GM18502 (cell line): ENCODE measurements at regions not wholly inside any gene's neighbourhood (a gene's known extent, or its start where the extent isn't known, plus 50 kb on each side); places are given as distances from the start of the nearest gene placed in this dataset.

Experiments used
- ATAC-seq: cut with Tn5 transposase; IDR thresholded peaks from one replicate; pipeline ENCODE4 v1.9.1; 2021; ENCODE audit warnings: mild to moderate bottlenecking; ENCODE audit not compliant: unreplicated experiment, poor library complexity

GRCh38 chr2:9681427-9681817, 50.6 kb upstream of the YWHAQ start:
- no peak for ATAC-seq

- ATAC-seq = no peak
Observed at GRCh38 chr2:9685637-9686036, 54.8 kb upstream of the YWHAQ start.

DNA sequence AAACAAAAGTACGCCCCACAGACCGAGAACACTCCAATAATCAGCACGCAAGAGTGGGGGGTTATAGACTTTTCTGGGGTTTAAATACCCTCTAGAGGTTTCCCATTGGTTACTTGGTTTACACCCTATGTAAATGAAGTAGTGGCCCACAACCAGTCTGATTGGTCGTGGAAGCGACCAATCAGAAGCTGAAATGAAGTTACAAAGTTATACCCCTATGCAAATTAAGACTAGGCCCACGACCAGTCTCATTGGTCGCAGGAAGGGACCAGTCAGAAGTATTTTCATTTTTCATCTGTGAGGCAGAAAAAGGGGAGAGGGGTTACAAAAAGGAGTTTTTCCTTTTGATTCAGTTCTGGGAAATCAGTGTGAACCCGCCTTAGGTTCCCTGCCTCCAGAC, 55.3 kb upstream of the YWHAQ start:
- no peak for ATAC-seq

- peak; percentile 59 for ATAC-seq
Observed at GRCh38 chr2:9690252-9690651, 59.5 kb upstream of the YWHAQ start.

DNA sequence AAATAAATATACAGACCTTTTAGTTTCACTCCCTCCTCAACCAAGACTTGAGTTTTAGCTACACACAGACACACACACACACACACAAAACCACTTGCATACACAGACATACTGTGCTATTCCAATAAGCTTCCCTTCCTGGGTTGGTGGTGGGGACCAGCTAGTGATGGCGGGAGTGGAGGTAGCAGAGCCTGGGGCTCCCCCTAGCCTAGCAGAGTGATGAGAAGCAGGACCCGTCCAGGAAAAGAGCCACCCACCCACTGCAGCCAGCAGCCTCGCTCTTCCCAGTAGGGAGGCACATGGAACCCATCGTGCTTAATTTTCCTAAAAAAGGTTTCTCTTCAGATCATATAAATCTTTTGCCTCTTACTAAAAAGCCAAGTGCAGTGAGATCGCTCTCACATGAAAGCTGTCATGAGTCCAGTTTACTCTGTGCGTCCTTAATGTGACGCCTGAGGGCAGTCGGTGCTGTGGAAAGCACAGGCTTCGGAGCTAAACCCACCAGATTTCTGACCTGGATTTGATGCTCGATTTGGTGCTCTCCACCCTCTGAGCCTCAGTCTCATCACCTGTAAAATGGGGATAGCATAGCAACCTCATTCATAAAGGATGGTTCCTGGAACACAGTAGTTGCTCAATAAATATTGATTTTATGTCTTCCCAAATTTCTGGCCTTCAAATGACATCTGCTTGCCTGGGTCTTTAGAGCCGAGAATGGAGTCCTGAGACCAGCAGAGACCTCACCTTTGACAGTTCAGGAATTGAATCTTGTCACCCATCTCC, 60.1 kb upstream of the YWHAQ start:
- no peak for ATAC-seq

GRCh38 chr2:9692456-9693195, 61.8 kb upstream of the YWHAQ start:
- ATAC-seq = peak; percentile 35

DNA sequence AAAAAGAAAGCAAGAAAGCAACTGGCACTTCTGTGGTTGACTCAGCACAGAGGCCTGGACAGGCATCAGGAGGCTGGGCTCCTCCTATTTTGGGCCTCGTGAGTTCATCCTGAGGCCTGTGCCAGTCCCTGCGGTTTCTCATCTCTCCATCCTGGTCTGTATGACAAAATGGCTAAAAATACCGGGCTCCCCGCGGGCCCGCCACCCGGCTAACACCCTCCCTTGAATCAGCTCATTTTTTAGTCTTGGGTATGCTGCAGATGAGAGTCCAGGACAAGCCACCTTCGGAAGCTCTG, 62.3 kb upstream of the YWHAQ start:
- ATAC-seq = peak; percentile 43

- no peak for ATAC-seq
Observed at GRCh38 chr2:9693646-9694045, 62.8 kb upstream of the YWHAQ start.

- ATAC-seq = no peak
Observed at GRCh38 chr2:9694661-9695234, 64.0 kb upstream of the YWHAQ start.

DNA sequence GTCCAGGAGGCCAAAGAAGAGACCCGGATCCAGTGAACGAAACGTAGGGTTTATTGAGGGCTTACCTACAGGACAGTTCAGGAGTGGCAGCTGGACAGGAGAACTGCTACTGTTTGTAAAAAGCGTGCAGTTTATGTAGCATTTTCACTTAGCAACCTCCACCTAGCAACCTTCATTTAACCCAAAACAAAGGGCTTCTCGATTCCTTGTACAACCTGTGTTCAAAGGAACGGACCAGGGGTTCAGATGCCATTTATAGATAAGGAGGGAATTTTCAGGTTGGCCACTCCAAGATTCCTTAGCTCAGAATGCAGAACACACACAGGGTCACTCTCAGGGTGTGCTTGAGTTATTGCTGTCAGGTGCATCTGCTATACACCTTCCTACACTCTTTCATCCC, 65.1 kb upstream of the YWHAQ start:
- no peak for ATAC-seq

GRCh38 chr2:9696731-9697130, 65.9 kb upstream of the YWHAQ start:
- ATAC-seq = no peak

- no peak for ATAC-seq
Observed at GRCh38 chr2:9697909-9698308, 67.1 kb upstream of the YWHAQ start.

DNA sequence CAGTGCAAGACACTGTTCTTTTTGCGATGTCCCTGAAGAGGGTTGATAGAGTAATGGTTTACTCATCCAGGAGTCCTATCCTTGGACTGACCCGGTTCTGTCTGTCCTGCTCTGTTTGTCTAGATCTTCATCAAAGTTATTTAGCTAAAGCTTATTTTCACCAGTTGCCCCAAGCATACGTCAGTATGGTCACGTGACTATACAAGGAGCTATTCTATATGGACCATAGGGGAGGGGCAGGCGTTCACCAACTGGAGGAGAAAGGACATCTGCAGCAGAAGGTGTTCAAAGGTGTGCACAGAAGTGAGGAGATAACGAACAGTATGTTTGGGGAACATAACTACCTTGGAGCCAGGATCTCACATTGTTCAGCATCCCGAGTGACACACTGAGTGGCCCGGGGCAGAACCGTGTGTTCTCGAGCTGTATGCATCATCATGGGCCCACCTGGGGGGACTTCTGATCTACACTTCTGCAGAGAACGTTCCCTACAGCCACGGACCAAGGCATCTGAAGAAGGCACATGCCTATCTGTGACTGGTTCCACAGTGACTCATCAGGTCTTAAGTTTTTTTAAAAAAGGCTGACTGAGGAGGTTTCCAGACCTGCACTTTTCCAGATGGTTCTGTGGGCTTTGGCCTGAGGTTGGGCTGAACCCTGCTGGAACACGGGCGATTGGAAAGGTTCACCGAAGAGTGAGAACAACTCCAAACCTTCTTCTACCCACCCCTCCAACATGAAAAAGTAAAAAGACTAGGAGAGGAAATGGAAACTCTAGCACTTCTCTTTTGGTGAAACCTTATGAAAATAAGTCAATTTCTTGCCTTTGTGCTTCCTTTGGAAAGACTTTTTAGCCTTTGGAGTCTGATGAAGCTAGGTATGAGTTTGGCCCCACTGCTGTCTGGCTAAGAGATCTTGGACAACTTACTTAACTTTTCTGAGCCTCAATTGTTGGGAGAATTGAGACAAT, 68.6 kb upstream of the YWHAQ start:
- ATAC-seq = no peak

GRCh38 chr2:9700109-9700495, 69.3 kb upstream of the YWHAQ start:
- ATAC-seq = no peak

DNA sequence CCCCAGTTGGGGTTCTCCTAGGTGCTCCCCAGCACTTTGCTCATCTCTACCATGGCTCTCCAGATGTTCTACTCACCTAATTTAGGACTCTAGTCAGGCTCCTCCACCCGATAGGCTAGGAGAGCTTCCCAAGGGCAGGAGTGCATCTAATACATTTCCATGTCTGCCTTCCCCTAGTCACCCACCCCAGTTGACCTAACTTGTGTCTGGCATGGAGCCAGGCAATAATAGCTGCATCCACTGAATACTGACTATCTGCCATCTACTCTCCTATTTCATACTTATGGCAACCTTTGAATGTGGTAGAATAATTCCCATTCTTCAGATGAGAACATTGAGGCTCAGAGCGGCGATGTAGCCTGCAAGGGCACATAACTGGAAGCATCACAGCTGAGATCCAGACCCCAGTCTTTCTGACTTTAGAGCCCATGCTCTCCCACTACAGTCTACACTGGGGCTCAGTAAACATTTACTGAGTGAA, 71.8 kb upstream of the YWHAQ start:
- ATAC-seq = no peak

GRCh38 chr2:9703085-9703678, 72.4 kb upstream of the YWHAQ start:
- ATAC-seq = no peak

DNA sequence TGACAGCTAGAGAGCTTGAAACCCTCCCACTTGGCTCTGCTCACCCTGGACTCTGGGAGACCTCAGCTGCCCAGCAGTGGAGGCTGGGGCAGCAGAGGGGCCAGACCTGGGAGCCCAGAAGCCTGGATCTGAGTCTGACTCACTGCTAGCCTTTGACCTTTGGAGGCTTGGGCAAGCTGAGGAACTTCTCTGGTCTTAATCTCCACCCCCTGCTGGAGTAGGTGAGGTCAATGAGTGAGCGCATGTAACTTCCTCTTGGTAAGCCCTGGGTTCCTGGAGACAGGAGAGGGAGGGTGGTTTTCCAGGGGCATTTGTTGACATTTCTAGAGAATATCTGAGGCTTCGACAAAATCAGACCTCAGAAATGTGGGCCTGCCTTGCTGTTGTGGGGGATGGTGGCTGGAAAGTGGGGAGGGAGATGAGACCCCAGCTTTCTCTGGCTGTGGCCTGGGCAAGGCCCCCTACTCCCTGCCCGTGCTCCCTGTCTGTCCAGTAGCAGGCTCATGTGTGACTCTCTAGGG, 73.0 kb upstream of the YWHAQ start:
- ATAC-seq = no peak

DNA sequence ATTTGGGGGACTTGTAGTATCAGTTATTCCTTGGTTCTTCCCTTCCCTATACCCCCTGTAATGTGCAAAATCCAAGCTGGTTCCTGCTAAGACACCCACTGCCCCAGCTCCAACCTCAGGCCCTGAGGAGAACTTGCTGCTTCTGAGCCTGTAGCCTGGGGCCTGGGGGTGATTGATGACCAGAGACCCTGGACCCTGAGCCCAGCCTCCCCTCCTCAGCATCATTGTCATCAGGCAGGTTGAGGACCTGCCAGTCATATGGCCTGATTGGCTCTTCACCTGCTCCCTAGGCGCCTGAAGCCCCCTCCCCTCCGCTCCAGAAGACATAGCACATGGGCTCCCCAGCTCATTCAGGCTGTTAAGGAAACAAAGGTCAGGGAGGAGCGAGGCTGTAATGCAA, 73.8 kb upstream of the YWHAQ start:
- no peak for ATAC-seq

DNA sequence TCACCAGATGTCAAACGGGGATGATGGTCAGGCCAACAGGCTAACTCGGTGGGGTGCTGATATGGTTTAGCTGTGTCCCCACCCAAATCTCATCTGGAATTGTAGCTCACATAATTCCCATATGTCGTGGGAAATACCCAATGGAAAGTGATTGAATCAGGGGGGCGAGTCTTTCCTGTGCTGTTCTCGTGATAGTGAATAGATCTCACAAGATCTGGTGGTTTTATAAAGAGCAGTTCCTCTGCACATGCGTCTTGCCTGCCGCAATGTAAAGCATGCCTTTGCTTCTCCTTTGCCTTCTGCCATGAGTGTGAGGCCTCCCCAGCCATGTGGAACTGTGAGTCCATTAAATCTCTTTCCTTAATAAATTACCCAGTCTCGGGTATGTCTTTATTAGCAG, 74.4 kb upstream of the YWHAQ start:
- no peak for ATAC-seq

- no peak for ATAC-seq
Observed at GRCh38 chr2:9707008-9707407, 76.2 kb upstream of the YWHAQ start.
